Vagina (tissue), 2 donors: ENCODE measurements at regions not wholly inside any gene's neighbourhood (a gene's known extent, or its start where the extent isn't known, plus 50 kb on each side); places are given as distances from the start of the nearest gene placed in this dataset.

Experiments
- CTCF ChIP-seq, 3 experiments: fragments of 450-650 bp in 2 of 3; fragments of 200-600 bp in 1 of 3; sonication (generic) in 1 of 3; IDR thresholded peaks; one replicate each; pipeline ENCODE4 v1.5.1; 2017 to 2019; ENCODE audit warnings: antibody characterized with exemption in 3 of 3, mild to moderate bottlenecking in 2 of 3, moderate library complexity in 2 of 3
- POLR2A ChIP-seq, 2 donors: fragments of 450-650 bp; IDR thresholded peaks; one replicate each; pipeline ENCODE4 v1.6.1; 2017; ENCODE audit warnings: antibody characterized with exemption in 2 of 2, mild to moderate bottlenecking in 2 of 2, moderate library complexity in 2 of 2

- no peak for TF ChIP-seq POLR2A (IDR thresholded peaks at IDR 0.05)
- TF ChIP-seq CTCF (IDR thresholded peaks at IDR 0.05), result no peak
These were observed 1043.1 kb downstream of the ADGRL2 start for GRCh38 chr1:82843876-82844275.
